Stimulated activated CD8-positive, alpha-beta memory T cell treated with anti-CD3 and anti-CD28 coated beads, Interleukin-12 subunit alpha, Interleukin-12 subunit beta, amount 100 ng/mL, for 24 hours (primary cell): ENCODE measurements at regions not wholly inside any gene's neighbourhood (a gene's known extent, or its start where the extent isn't known, plus 50 kb on each side); places are given as distances from the start of the nearest gene placed in this dataset.
"Not testable (repeated sequence)": the region's sequence is repeated elsewhere in the genome, so short reads cannot be mapped to it uniquely, and the experiment has no call there.

Experiments
- DNase-seq: peaks from one replicate; pipeline ENCODE4 v3.0.0-alpha.2; 2020; ENCODE audit errors: extremely low read depth

DNA sequence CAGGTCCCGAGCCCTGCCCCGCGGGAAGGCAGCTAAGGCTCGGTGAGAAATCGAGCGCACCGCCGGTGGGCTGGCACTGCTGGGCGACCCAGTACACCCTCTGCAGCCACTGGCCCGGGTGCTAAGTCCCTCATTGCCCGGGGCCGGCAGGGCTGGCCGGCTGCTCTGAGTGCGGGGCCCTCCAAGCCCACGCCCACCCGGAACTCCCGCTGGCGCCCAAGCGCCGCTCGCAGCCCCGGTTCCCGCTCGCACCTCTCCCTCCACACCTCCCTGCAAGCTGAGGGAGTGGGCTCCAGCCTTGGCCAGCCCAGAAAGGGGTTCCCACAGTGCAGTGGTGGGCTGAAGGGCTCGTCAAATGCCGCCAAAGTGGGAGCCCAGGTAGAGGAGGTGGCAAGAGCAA is 63.2 kb upstream of the IER3 start:
- DNase-seq = not testable (repeated sequence)

DNA sequence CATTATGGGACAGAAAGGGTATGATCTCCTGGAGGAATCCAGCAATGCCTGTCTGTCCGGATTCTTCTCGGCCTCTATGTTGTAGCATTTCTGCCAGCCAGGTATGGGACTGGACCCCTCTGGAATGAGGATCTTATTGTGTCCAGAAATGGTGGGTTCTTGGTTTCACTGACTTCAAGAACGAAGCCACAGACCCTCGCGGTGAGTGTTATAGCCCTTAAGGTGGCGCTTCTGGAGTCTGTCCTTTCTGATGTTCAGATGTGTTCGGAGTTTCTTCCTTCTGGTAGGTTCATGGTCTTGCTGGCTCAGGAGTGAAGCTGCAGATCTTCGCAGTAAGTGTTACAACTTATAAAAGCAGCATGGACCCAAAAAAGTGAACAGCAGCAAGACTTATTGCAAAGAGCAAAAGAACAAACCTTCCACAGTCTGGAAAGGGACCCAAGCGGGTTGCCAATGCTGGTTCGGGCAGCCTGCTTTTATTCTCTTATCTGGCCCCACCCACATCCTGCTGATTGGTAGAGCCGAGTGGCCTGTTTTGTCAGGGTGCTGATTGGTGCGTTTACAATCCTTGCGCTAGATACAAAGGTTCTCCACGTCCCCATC is 62.3 kb upstream of the IER3 start:
- DNase-seq = no peak

DNA sequence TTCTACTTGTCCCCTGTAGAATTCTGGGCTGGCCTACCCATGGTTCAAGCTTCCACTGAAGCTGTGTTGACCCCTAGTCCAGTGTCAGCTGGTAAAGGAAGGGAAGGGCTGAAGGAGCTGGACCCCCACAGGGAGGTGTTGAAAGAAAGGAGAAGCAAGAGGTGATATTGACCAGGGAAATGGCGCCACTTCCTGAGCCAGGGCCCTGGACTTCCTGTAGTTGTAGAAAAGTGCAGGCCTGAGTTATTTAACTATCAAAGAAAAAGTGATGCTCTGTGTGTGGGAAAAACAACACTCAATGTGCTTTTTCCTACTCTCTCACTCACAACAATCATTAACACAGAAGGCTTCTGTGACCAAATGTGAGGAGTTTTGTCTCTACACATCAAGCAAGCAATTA is 60.0 kb upstream of the IER3 start:
- no peak for DNase-seq

DNA sequence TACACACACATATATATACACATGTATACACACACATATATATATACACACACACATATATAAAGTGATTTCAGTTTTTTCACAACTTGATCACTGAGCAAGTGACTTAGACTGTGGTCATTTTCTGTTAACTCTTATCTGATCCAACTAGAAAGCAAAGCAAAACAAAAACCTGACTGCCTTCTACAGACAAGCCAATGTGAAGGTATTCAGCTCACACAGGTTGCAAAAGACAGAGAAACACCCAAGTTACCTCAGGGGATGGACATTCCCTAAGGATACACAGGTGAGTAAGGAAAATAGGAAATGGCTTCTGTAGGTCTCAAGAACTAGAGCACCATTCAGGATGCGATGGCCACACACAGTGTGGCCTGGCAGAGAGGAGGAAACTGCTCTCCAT is 58.4 kb upstream of the IER3 start:
- no peak for DNase-seq

DNA sequence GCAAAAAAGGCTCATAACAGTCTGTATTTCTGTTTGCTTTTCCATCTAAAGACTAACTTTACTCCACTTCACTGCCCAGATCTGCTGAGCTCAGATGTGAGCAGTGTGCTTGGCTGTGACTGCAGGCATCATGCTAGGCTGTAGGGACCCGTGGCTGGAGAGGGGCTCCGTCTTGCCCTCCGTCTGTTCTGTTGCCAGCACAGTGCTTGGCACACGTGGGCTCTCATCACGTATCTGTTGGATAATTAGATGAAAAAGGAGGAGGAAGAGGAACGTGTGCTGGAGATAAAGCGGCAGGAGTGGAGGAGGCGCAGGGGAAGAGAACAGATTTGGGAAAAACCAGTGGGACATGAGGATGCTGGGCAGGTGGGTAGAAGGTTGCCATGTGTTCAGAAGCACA is 57.6 kb upstream of the IER3 start:
- DNase-seq = no peak

DNA sequence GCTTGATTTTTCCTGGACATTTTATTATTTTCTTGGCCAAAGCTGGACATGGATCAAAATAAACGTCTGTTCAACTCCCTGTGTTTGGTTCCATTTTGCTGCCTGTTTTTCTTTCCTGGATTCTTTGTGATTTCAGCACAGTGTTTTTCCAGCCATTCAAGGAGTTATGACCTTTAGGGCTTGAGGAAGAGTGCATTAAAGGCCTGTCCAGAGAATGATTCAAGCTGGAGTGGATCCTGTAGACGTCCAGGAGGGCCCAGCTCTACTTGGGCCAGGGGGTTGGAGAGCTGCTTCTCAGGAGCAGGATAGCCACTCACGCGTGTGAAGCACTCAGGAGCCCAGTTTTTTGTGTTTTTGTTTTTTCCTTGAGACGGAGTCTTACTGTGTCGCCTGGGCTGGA is 56.5 kb upstream of the IER3 start:
- no peak for DNase-seq

DNA sequence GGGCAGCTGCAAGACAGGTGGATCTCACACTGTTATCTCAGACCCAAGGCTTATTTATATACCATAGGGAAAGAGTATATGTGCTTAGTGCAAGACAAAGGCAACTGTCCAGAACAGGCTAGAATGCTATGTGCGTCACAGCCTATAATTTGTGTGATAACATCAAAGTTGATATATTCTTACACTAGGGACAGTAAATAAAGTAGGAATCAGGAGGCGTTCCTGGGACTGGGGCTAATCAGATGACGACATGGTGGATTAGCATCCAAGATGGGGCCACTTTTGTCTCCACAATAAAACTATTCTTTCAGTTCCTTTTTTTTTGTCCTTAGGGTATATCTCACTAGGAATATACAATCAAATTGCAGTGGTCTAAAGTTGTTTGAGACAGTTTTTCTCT is 54.9 kb upstream of the IER3 start:
- DNase-seq = no peak

DNA sequence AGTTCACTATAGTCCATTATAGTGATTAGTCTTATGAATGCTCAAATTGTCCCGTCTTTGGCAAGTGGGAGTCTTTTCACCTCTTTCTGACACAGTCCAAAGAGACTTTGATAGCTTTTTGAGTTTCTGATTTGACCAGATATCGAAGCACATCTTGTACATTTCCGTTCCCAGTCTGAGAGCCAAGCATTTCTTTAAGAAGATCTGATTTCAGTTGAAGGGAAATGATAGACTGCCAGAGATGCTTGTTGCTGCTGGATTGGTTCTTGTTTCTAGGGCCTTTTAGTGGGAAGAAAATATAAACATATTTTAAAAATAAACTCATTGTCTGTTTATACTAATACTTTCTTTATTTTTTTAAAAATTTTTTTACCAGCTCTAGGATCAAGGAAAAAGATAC is 54.1 kb upstream of the IER3 start:
- DNase-seq = no peak

DNA sequence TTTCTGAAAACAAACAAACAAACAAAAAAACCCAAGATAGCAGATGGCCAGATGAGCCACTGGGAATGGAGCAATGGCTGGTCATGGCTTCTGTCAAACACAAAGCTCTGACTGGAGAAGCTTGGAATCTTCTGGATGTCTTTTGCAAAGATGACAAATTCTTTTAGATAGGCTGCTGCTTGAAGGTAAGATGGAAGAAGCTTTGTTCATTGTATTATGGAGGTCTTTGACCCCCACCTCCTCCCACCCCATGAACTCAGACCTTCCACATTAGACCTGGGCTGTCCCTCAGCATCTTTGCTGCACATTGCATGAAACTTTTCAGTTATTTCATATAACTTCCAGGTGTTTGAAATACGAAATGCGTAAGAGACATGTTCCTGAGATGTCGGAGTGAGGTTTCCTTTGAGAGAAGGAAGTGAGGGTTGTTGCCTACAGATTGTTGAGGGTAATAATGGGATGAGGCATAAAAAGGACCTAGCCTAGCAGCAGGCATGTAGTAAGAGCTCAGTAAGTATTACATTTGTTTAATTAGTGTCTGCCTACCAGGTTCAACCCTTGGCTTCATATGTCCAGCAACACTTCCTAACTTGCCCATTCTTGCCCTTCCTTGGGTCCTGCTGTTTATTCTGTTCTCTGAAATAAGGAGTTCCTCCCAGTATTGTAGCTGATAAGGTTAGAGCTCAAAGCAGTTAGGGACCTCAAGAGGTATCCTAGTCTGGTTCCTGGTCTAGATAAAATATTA is 51.4 kb upstream of the IER3 start:
- DNase-seq = no peak
